Colon (tissue), 2 donors: ENCODE measurements at regions not wholly inside any gene's neighbourhood (a gene's known extent, or its start where the extent isn't known, plus 50 kb on each side); places are given as distances from the start of the nearest gene placed in this dataset.

Experiments
- FAIRE-seq: peaks from 2 replicates; lab custom pipeline; 2012; peaks lifted over from hg19 to GRCh38; lab: Jason Lieb, UNC
- donor health status: control.
- donor health status: control.

DNA sequence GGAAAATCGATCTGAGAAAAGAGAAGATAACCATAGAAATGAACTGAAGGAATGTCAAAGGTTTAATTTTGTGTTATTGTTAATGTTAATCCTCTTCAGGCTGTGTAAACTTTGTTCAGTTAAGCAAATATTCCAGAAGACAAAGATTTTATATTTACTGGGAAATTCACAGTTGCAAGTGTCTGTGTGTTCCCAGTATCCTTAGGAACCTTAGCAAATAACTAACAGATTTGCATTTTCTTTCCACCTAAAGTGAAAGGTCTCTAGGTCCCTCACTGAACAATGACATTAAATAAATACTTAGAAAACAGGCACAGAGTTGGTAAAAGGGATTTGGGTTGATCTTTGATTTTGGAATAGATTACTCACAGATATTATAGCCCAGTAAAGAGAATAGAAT lies 324.7 kb downstream of the C4orf33 start:
- no peak for FAIRE-seq

DNA sequence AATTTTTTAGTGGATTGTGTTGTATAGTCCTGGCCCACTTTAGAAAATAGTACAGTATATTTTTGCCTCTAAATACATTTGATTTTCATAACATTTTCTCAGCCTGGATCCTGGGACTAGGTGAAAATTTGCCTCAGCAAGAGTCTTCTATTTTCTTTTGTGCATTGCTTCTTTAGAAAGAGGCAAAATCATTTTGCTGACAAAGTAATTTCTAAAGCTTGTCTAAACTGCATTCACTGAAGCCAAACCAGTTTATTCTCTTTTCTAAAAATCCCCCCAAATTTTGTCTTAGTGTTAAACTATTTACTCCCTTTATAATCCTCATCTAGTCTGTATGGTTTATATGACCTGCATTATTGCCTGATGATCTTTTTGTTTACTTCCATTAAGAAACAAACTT lies 326.3 kb downstream of the C4orf33 start:
- no peak for FAIRE-seq

DNA sequence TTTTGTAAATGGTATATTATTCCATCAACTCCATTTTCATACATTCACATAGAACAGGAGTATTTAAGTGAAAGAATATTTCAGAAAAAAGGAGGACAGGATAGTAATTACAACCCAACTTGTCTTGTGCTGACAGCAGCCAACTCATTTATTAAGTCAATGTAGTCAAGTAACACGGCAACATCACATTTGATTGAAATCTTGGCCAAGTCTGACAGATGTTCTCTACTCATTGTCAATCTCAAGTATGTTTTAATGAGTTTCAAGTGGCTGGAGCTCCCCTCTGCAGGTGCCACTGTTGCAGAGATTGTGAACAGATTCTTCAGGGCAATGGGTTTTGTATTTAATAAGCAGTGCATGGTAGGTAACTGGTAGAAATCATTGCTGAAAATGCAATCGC lies 332.5 kb downstream of the C4orf33 start:
- FAIRE-seq, result no peak

DNA sequence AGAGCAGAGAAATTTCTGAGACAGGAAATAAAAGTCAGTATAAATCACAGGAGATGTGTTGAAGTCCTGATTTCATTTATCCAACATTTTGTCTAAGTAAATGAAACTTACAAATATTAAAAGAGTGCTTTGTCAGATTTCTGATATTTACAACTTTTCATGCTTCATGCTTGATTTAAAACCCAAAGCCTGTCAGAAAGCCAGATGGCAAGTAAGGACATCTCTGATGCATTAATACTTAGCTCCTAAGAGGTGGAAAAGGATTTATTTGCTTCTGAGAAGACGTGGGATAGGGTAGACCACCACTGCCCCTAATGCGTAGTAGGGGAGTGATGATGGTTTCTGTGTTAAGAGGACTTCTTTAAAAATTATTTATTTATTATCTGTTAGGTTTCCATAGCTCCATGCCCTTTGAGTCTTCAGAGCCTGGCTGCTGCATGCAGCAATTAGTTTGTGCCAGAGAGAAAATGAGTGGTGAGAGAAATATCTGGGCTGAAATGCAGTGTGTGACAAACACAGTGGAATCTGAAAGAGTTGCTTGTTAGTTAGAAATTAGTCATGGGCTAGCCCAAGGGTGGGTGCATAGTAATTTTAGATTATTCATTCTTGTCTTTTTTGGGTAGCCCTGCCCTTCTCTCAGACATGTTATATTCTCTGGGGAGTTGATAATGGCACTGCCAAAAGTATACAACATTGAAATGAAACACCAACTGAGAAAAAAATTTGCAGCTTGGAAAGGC lies 333.8 kb downstream of the C4orf33 start:
- no peak for FAIRE-seq

DNA sequence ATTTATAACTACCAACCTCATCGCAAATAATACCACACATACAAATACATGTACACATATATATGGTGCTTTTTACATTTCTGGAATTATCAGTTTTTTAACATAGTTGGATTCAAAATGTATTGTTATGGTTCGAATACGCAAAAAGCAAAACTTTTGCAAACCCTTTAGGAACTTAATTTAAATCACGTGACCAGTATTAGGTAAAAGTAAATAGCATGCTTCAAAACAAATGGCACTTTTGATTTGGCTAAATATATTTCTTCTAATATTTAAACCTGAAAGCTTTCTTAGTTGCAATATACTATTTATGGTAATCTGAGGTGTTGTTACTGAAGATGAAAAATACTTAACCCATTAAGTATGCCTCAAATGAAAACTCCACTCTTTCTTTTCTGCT lies 341.4 kb downstream of the C4orf33 start:
- no peak for FAIRE-seq

DNA sequence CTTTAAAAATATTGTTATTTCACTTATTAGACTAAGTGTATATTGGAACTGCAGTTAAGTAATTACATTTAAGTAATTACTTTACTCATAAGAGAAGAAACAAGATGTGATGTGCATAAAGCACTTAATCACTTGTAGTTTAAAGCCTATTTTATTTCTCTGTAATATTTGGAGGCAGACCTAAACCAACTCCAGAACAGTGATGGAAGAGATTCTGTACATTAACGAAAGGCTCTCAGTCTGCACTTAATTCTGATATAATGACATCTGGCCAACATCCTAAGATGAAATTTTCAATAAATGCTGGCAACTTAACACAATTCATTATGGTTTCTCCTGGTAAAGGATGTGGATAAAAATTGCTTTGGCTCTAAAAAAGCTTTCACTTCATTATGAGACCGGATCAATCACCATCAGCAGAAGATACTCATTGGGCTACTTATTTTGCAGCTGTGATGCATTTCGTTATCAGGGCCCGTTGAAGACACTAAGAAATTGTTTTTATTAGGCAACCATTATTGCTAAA lies 342.6 kb downstream of the C4orf33 start:
- FAIRE-seq, result no peak

DNA sequence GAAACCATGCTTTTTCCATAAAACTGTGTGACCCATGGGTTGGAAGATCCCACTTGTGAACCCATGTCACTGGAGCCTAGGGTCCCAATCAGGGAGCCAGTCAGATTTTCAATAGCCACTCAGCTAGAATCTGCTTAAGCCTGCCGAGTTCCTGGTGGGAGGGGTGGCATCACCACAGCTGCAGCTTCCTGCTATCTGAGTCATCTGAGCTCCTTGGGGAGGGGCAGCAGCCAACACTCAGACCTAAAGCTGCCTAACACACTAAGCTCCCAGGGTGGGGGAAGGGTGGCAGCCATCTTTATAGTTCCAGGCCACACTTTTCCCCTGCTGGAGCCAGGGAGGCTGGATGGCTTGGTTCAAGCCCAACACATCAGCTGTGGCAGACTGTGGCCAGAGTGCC lies 350.1 kb downstream of the C4orf33 start:
- FAIRE-seq, result no peak

DNA sequence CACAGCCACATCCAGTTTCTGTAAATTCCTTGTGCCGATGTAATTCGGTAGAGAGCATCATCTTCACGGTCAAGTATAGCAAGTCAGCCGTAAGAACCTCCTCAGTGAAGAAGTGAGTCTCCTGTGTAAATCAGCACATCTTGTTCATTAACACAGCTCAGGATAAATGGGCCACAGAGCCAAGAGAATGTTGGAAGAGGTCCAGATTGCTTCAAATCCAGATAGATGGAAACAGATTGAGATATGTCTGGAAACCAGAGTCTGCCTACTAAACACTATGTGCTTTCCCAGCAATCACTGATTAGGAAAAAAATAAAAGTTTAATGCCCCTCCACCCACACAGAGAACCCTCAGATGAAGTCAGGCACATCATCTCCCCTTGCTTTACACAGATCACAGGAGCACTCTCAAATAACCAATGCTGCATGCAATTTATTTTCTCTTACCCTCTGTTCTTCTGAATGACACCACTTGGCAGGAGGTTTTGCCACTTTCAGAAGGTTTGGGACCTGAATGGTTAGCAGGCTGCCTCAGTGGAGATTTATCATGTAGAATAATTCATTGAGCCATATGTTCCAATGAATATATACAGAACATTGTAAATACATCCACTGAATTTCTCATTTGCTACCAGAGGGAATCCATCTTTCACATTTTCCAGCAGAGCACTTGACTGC lies 357.7 kb downstream of the C4orf33 start:
- FAIRE-seq, result no peak

DNA sequence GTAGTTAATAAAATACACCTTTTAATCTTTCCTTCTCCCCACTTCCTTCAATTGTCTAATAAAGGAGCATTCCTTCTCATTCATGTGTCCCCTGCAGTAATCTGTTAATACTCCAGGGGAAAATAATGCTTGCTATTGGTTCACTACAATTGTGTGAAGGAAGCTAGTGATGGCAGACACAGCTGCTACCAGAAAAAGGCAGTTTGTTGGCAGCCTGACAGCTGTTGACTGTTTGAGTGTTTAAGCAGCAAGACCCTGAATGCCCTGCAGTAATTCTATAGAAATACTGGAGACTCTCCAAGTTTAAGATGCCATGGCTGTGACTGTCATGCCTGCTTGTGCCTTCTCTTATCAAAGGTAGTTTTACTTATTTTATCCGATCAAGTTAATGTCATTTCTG lies 359.5 kb downstream of the C4orf33 start:
- no peak for FAIRE-seq

DNA sequence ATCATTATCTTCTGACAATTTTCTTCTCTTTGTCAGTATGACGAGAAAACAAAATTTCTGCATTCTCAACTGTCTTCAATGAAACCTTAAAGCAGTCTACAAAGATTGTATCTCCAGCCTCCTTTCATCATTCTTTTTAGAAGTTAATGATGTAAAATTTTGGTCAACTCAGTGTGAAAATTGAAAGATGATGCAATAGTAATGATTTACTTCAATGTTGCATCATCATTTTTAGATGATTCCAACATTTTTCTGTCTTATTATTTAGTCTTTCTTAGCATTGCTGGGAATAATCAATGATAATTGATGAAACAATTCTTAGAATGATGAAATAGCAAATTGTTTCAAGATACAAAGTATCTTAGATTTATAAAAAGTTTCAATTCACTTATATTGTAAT lies 372.7 kb downstream of the C4orf33 start:
- FAIRE-seq, result no peak

DNA sequence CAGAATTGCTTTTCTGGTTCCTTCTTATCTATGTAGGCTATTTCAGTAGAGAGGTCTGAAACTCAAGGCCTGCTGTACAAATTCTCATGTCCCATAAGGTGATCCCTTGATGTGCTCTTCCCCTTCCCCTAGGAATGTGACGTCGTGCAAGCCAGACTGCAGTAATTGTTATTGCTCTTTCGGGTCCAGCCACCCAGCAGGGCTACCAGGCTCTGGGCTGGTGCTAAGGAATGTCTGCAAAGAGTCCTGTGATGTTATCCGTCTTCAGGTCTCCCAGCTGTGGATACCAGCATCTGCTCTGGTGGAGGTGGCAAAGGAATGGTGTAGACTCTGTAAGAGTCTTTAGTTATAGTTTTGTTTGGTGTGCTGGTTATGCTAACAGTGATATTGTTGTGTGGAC lies 378.7 kb downstream of the C4orf33 start:
- FAIRE-seq, result no peak

DNA sequence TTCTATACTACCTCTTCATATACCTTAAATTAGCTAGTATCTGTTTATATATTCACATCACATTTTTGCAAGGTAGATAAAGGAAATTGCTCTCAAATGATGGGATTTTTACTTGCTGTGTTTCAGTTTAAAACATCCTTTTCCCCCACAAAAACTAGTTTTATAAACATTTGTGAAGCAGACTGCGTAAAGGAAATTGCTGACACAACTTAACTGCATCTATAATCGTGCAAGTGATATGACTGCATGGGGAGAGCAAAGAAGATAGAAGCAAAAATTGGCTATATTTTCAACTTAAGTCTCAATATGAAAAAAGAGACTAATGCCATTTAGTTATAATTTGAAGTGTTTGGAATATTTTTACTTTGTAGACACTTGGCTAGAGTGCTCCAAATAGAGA lies 385.2 kb downstream of the C4orf33 start:
- FAIRE-seq, result no peak

DNA sequence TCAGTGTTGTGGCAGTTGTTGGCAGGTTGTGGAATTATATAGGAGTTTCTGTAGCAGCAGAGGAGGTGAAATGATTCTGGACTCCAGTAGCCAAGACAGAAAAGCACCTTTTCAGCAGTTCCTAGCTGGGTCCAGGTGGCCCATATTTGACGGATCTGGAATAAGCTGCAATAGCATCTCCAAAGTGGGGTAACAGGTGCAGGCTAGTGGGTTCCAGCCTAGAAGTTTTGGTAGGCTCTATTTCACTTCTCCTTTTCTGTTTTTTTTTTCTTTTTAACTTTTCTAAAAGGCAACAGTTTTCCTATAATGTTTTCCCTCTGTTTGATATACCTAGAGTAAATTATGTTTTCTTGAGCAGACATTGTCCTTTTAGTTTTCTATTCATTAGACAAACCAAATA lies 392.5 kb downstream of the C4orf33 start:
- FAIRE-seq, result no peak

DNA sequence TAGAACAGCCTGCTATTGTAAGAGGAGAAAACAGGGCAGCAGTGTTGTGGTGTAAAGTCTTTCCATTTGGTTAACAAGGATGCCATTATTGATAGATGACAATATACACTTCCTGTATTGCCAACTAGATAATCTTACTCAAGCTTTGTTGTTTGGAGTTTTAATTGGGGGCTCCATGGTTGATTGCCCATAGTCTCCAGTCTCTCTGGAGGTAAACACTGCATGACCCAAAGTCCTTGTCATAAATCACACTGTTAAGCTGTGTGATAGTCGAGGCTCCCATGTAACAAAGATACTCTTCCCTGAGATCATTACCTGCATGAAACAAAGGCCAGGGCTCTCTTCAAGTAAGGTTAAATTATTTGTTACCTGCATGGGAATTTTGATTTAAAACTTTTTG lies 394.6 kb downstream of the C4orf33 start:
- no peak for FAIRE-seq

DNA sequence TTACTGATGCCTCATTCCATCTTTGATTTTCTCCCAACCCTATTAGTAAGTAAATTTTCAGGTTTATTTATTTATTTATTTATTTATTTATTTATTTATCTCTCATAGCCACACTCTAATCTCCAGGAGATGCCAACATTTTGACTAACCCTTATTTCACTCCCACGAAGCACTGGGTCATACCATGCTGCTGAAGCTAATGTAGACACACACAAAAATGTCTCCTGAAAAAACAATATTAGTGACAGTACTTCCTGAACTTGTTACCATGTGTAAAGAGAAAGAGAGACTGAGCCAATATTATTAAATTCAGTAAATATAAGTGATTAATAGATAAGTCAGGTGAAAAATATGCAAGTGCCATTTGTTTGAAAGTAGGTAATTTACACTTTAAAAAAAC lies 402.7 kb downstream of the C4orf33 start:
- FAIRE-seq, result no peak

DNA sequence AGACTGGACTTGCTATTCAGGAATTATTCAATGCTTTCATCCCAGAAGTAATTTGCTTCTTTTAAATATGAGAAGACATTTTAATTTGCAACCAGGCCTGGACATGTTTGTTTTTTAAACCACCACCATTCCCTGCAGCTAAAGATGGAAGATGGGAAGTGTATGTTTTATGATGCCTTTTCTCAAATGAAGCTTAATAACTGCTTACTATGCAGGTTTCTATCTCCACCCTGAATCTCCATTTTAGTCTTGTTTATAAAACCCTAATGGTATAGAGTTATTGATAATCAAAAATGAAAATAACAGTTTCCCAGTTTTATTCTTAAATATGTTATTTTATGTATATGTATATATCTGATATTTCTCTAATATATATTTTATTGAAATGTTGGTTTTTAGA lies 418.9 kb downstream of the C4orf33 start:
- FAIRE-seq, result no peak

DNA sequence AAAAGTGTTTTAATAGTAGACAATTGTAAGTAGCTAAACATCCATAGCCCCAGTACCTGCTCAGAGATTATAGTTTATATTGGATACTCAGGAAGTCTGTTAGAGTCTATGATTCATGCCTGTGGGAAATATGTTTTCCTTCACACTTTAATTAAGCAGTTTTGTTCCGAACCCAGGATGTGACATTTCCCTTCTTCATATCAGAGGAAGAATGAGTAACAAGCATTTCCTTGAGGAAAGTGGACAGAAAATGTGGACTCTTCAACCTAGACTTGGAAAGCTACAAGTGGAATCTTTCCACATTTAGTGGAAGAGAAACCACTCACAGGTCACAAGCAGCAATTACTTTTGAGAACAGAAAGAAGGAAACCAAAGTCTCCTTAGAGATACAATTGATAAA lies 419.4 kb downstream of the C4orf33 start:
- no peak for FAIRE-seq

DNA sequence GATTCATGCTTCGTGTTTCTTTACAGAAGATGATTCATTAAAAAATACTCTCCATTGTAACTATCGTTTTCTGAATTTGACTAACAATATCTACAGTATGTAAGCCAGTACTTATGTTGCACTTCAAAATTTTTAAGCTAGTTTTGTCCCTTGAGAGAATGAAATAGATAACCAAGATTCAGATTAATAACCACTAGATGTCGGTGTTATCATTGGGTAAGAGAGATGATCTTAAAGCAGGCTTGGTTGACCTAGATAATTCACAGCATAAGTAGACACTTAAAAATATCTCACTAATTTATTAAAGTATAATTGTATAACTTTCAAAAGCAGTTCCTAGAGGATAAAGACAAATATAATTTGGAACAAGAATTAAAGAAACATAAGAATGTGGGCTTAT lies 430.9 kb downstream of the C4orf33 start:
- FAIRE-seq, result peak; percentile 14

DNA sequence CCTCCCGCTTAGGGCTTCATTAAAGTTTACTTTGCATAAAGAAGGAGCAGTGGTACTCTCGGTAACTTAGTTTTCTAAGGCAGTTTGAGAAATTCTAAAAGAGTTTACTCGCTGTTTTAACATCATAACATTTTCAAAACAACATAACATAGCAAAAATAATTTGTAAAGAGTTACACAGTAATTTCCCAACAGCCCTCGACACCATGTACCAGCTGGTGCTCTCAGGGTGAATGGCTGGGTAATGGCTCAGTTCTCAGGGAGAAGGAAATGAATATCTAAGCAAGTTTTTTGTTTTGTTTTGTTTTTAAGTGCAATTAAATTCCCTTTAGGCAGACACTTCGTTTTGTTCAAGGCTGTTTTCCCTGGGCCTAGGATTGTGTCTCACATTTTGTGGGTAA lies 435.3 kb downstream of the C4orf33 start:
- no peak for FAIRE-seq

DNA sequence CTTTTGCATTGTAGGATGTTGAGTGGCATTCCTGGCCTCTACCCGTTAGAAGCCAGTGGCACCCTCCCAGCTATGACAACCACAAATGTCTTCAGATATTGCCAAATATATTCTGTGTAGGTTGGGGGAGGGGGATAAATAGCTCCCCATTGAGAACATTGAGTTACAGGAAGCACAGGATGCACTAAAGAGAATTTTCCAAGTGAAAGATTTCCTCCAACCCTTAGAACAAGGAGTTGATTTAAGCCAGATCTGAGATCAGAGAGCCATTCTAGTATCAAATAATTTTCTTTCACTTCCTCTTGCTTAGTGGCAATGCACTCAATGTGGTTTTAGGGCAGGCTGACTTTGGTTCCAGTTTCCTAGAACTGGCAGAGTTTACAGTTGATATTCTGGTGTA lies 436.6 kb downstream of the C4orf33 start:
- FAIRE-seq, result no peak

DNA sequence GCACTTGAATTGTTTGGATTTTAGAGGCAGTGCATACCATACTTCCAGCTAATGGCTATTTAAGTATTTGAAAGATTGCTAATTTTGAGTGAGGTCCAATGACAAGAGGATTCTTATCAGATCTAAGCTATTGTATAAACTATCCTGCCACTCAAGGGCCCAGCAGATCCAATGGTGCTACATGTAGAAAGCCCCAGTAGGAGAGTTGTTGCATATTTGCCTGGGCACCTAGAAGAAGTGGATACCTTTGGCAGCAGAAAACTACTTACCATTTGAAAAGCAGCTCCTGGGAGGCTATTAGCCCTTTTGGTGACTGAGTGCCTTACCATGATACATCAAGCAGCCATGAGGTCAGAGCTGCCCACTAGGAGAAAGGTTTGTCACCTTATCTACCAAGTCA lies 447.3 kb downstream of the C4orf33 start:
- no peak for FAIRE-seq

DNA sequence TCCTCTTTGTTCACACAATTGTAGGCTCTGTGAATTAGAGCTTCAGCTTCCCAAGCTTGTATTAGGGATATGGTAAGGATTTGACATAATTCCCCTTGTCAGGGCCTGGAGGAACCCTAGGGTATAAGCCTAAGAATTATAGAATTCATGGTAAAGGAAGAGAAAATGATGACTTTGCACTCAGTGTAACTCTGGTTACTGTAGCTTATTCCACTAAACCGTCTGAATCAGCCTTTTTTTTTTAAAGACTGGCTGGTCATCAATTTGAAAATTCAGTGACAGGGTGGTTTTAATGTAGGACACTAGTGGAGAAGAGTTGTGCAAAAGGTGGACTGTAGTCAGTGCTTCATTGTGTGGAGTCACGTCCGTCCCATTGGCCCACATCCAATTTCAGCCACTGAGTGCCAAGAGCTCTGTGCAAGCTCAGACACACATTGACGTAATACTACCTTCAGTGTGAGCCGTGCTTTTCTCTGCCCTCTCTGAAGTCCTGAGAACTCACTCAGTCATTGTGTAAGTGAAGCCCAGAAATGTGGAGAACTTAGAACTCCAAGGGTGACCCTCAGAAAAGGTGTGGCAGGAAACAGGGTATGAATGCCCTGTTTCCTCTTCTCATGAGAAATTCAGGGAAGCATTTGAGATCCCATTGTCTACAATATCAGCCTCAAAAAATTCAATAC lies 449.8 kb downstream of the C4orf33 start:
- FAIRE-seq, result no peak

DNA sequence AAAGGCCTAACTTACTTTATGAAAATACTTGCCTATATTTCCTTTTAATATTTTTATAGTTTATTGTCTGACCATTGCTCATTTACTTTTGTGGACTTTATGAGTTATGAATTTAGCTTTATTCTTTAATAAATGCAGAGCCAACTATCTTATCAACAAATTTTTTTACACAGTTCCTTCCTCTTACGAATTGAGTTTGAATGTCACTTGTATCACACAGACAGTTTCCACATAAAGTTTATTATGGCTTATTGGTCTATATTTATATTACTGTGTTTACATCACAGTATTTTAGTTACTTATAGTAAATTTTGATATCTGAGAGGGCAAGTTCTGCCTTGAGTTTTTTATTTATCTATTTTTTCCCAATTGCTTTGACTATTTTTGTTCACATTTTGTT lies 450.6 kb downstream of the C4orf33 start:
- FAIRE-seq, result no peak
